Liver (tissue), 3 donors: ENCODE measurements at regions not wholly inside any gene's neighbourhood (a gene's known extent, or its start where the extent isn't known, plus 50 kb on each side); places are given as distances from the start of the nearest gene placed in this dataset.

Source experiments
- ATF3 ChIP-seq: IDR thresholded peaks from 2 replicates; pipeline ENCODE4 v1.6.1; 2016; ENCODE audit warnings: antibody characterized with exemption
- CTCF ChIP-seq: fragments of 150-350 bp; IDR thresholded peaks from 2 replicates; pipeline ENCODE4 v1.5.1; 2017; ENCODE audit warnings: improper control_type of control experiment, low read depth, low read length; ENCODE audit not compliant: missing input control
- EGR1 ChIP-seq, 2 donors: IDR thresholded peaks; 2 replicates each; pipeline ENCODE4 v1.6.1; 2016 to 2018; ENCODE audit warnings: antibody characterized with exemption in 2 of 2, low read depth in 2 of 2
- GABPA ChIP-seq, 2 donors: IDR thresholded peaks in 1 of 2; conservative IDR thresholded peaks in 1 of 2; 2 replicates each; pipeline ENCODE4 v1.6.1; 2016; ENCODE audit warnings: antibody characterized with exemption in 2 of 2, mild to moderate bottlenecking in 1 of 2, moderate library complexity in 1 of 2
- JUND ChIP-seq, 2 donors: IDR thresholded peaks; 2 replicates each; pipeline ENCODE4 v1.6.1; 2016; ENCODE audit warnings: antibody characterized with exemption in 2 of 2
- MAX ChIP-seq: IDR thresholded peaks from 2 replicates; pipeline ENCODE4 v1.6.1; 2016; ENCODE audit warnings: antibody characterized with exemption
- NR2F2 ChIP-seq: IDR thresholded peaks from 2 replicates; pipeline ENCODE4 v1.6.1; 2016; ENCODE audit warnings: antibody characterized with exemption
- RAD21 ChIP-seq, 2 donors: IDR thresholded peaks; 2 replicates each; pipeline ENCODE4 v1.6.1; 2016; ENCODE audit warnings: antibody characterized with exemption in 2 of 2, mild to moderate bottlenecking in 2 of 2
- REST ChIP-seq: IDR thresholded peaks from 2 replicates; pipeline ENCODE4 v1.6.1; 2016; ENCODE audit warnings: antibody characterized with exemption, mild to moderate bottlenecking
- RXRA ChIP-seq, 2 donors: IDR thresholded peaks; 2 replicates each; pipeline ENCODE4 v1.6.1; 2017 to 2018; ENCODE audit warnings: antibody characterized with exemption in 2 of 2, mild to moderate bottlenecking in 1 of 2
- SP1 ChIP-seq: IDR thresholded peaks from 2 replicates; pipeline ENCODE4 v1.6.1; 2018; ENCODE audit warnings: antibody characterized with exemption, mild to moderate bottlenecking
- TAF1 ChIP-seq: conservative IDR thresholded peaks from 2 replicates; pipeline ENCODE4 v1.6.1; 2016; ENCODE audit warnings: antibody characterized with exemption, mild to moderate bottlenecking
- YY1 ChIP-seq: IDR thresholded peaks from 2 replicates; pipeline ENCODE4 v1.6.1; 2016; ENCODE audit warnings: antibody characterized with exemption, mild to moderate bottlenecking
- donor health status: healthy.
- donor health status: healthy.

GRCh38 chr14:97538749-97539410 lies 741.7 kb downstream of the VRK1 start:
- TF ChIP-seq RXRA (IDR thresholded peaks at IDR 0.05) = no peak
- TF ChIP-seq CTCF = no peak
- no peak for TF ChIP-seq MAX
- TF ChIP-seq JUND (IDR thresholded peaks at IDR 0.05) = no peak
- TF ChIP-seq RAD21 (IDR thresholded peaks at IDR 0.05) = no peak
- TF ChIP-seq SP1 = no peak
- TF ChIP-seq TAF1 = no peak
- no peak for TF ChIP-seq ATF3
- no peak for TF ChIP-seq GABPA (IDR thresholded peaks at IDR 0.05 in 1 of 2, conservative IDR thresholded peaks at IDR 0.05 in 1 of 2)
- no peak for TF ChIP-seq NR2F2
- TF ChIP-seq REST = no peak
- TF ChIP-seq YY1 = no peak
- TF ChIP-seq EGR1 (IDR thresholded peaks at IDR 0.05; ENCODE audit: low read depth in 2 of 2) = no peak
